Ectodermal cell (in vitro differentiated cells): ENCODE measurements at regions not wholly inside any gene's neighbourhood (a gene's known extent, or its start where the extent isn't known, plus 50 kb on each side); places are given as distances from the start of the nearest gene placed in this dataset.

Experiments used
- H3K27ac ChIP-seq: 2 replicates; pipeline ENCODE4 v1.7.0; 2013; ENCODE audit warnings: mild to moderate bottlenecking, low read depth, low read length; ENCODE audit not compliant: insufficient read depth, poor library complexity, severe bottlenecking
- H3K27me3 ChIP-seq: 2 replicates; pipeline ENCODE4 v1.7.0; 2013; ENCODE audit warnings: mild to moderate bottlenecking, low read length; ENCODE audit not compliant: insufficient read depth, control insufficient read depth, poor library complexity, severe bottlenecking
- H3K36me3 ChIP-seq: one replicate; pipeline ENCODE4 v1.7.0; 2013; ENCODE audit warnings: low read length; ENCODE audit not compliant: control insufficient read depth, insufficient read depth
- H3K4me1 ChIP-seq: one replicate; pipeline ENCODE4 v1.7.0; 2013; ENCODE audit warnings: low read length; ENCODE audit not compliant: control insufficient read depth, insufficient read depth
- H3K4me3 ChIP-seq: 2 replicates; pipeline ENCODE4 v1.7.0; 2013; ENCODE audit warnings: low read depth, low read length, control low read depth; ENCODE audit not compliant: insufficient read depth
- H3K9me3 ChIP-seq: 2 replicates; pipeline ENCODE4 v1.7.0; 2013; ENCODE audit warnings: mild to moderate bottlenecking, low read length, moderate library complexity; ENCODE audit not compliant: control insufficient read depth
- WGBS, 2 experiments: methylation state at CpG; one replicate each; pipeline ENCODE4 v1.1.7; 2013; ENCODE audit warnings: missing lambda C conversion rate in 2 of 2; 5-methylcytosine and 5-hydroxymethylcytosine counted together

GRCh38 chr18:32621034-32621433 lies 150.4 kb upstream of the GAREM1 start:
- no peaks in the 10 kb centered on the region for H3K9me3 ChIP-seq
- H3K4me3 ChIP-seq: no peak overlapping the region
- 87 to 92% methylated on average over 4 of the region's 4 CpGs for WGBS, 2 experiments
- H3K36me3 ChIP-seq: no peaks in the 10 kb centered on the region
- H3K27ac ChIP-seq: no peak overlapping the region
- no peaks in the 10 kb centered on the region for H3K4me1 ChIP-seq
- no peaks in the 10 kb centered on the region for H3K27me3 ChIP-seq

- no peaks in the 10 kb centered on the region for H3K36me3 ChIP-seq
- no peaks in the 10 kb centered on the region for H3K4me1 ChIP-seq
- no peak overlapping the region for H3K27ac ChIP-seq
- 94 to 97% methylated on average over 2 to 4 of the region's 4 CpGs for WGBS, 2 experiments
- H3K9me3 ChIP-seq: no peaks in the 10 kb centered on the region
- H3K4me3 ChIP-seq: no peak overlapping the region
- H3K27me3 ChIP-seq: no peaks in the 10 kb centered on the region
These were observed 147.9 kb upstream of the GAREM1 start for GRCh38 chr18:32618546-32618945.

- no peak overlapping the region for H3K27ac ChIP-seq
- H3K9me3 ChIP-seq: no peaks in the 10 kb centered on the region
- H3K4me1 ChIP-seq: no peaks in the 10 kb centered on the region
- WGBS, 2 experiments: 91 to 93% methylated on average over 2 to 3 of the region's 3 CpGs
- H3K4me3 ChIP-seq: no peak overlapping the region
- H3K27me3 ChIP-seq: no peaks in the 10 kb centered on the region
- no peaks in the 10 kb centered on the region for H3K36me3 ChIP-seq
These were observed 143.1 kb upstream of the GAREM1 start for GRCh38 chr18:32613821-32614220.

GRCh38 chr18:32612651-32613050 lies 142.0 kb upstream of the GAREM1 start:
- Histone ChIP-seq H3K4me1 (no peaks in the 10 kb centered on the region), H3K27me3 (no peaks in the 10 kb centered on the region), H3K36me3 (no peaks in the 10 kb centered on the region), H3K9me3 (no peaks in the 10 kb centered on the region), H3K4me3 (no peak overlapping the region), H3K27ac (no peak overlapping the region)
- WGBS, 2 experiments: 87 to 93% methylated on average over 2 of the region's 3 CpGs

GRCh38 chr18:32610176-32610575 lies 139.5 kb upstream of the GAREM1 start:
- Histone ChIP-seq H3K27me3 (no peaks in the 10 kb centered on the region), H3K4me1 (no peaks in the 10 kb centered on the region), H3K27ac (no peak overlapping the region), H3K4me3 (no peak overlapping the region), H3K9me3 (no peaks in the 10 kb centered on the region), H3K36me3 (no peaks in the 10 kb centered on the region)
- 75 to 88% methylated on average over 1 of the region's 1 CpG for WGBS, 2 experiments

GRCh38 chr18:32607816-32608215 lies 137.1 kb upstream of the GAREM1 start:
- H3K4me3 ChIP-seq: no peak overlapping the region
- 62 to 67% methylated on average over 4 of the region's 4 CpGs for WGBS, 2 experiments
- no peaks in the 10 kb centered on the region for H3K36me3 ChIP-seq
- no peaks in the 10 kb centered on the region for H3K27me3 ChIP-seq
- no peaks in the 10 kb centered on the region for H3K9me3 ChIP-seq
- H3K27ac ChIP-seq: no peak overlapping the region
- no peaks in the 10 kb centered on the region for H3K4me1 ChIP-seq

GRCh38 chr18:32598144-32598543 lies 127.5 kb upstream of the GAREM1 start:
- 91 to 93% methylated on average over 3 of the region's 3 CpGs for WGBS, 2 experiments

GRCh38 chr18:32596501-32596900 lies 125.8 kb upstream of the GAREM1 start:
- no peaks in the 10 kb centered on the region for H3K27me3 ChIP-seq
- H3K27ac ChIP-seq: no peak overlapping the region
- H3K9me3 ChIP-seq: no peaks in the 10 kb centered on the region
- WGBS, 2 experiments: 50% methylated on average over 2 of the region's 2 CpGs
- H3K4me1 ChIP-seq: no peaks in the 10 kb centered on the region
- H3K36me3 ChIP-seq: no peaks in the 10 kb centered on the region
- no peak overlapping the region for H3K4me3 ChIP-seq

More at GRCh38 chr18:32598144-32598543, 127.5 kb upstream of the GAREM1 start:
- no peak overlapping the region for H3K27ac ChIP-seq
- no peaks in the 10 kb centered on the region for H3K36me3 ChIP-seq
- no peaks in the 10 kb centered on the region for H3K9me3 ChIP-seq
- H3K27me3 ChIP-seq: no peaks in the 10 kb centered on the region
- no peak overlapping the region for H3K4me3 ChIP-seq
- no peaks in the 10 kb centered on the region for H3K4me1 ChIP-seq

- WGBS, 2 experiments: 61 to 67% methylated on average over 3 of the region's 3 CpGs
- Histone ChIP-seq H3K4me3 (no peak overlapping the region), H3K27ac (no peak overlapping the region), H3K36me3 (no peaks in the 10 kb centered on the region), H3K4me1 (no peaks in the 10 kb centered on the region), H3K27me3 (no peaks in the 10 kb centered on the region), H3K9me3 (no peaks in the 10 kb centered on the region)
These were observed 125.2 kb upstream of the GAREM1 start for GRCh38 chr18:32595832-32596231.

GRCh38 chr18:32588191-32588590 lies 117.5 kb upstream of the GAREM1 start:
- H3K36me3 ChIP-seq: no peaks in the 10 kb centered on the region
- H3K27ac ChIP-seq: no peak overlapping the region
- WGBS, 2 experiments: 91% methylated on average over 5 of the region's 5 CpGs
- no peaks in the 10 kb centered on the region for H3K9me3 ChIP-seq
- no peak overlapping the region for H3K4me3 ChIP-seq
- no peaks in the 10 kb centered on the region for H3K27me3 ChIP-seq
- no peaks in the 10 kb centered on the region for H3K4me1 ChIP-seq

- Histone ChIP-seq H3K27me3 (no peaks in the 10 kb centered on the region), H3K36me3 (no peaks in the 10 kb centered on the region), H3K4me1 (no peaks in the 10 kb centered on the region), H3K27ac (no peak overlapping the region), H3K4me3 (no peak overlapping the region), H3K9me3 (peaks cover 2% of the 10 kb centered on the region)
- 79 to 100% methylated on average over 1 of the region's 1 CpG for WGBS, 2 experiments
These were observed 112.7 kb upstream of the GAREM1 start for GRCh38 chr18:32583431-32583830.
